ENCODE measurements at regions not wholly inside any gene's neighbourhood (a gene's known extent, or its start where the extent isn't known, plus 50 kb on each side); places are given as distances from the start of the nearest gene placed in this dataset.

DNA sequence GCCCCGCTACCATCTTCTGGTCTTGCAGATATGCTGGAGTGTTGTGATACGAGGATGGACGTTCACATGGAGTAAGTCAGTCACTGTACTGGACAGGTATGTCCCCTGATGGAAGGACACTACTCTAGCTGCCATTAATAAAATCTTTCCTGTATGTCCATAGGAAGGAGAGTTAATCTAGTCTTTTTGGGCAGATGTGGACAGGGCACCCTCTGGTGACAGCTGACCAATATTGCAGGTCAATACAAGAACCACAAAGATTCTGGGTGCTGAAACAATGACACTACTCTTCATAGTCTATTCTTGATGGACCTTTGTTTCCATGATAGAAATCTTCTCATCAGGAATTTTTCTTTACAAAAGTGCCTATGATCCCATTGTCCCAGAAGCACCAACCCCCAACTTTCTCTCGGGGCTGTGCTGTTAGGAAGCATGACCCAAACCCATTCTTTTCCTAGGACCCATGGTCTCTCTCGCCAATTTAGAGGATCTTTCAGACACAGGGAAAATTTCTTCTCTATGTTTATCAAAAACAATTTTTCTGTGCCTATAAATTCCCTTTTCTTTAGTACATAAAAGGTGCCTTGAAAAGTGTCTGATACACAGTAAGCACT lies 376.9 kb downstream of the DTWD2 start:
- Mint-ChIP-seq H3K27ac (no peak overlapping the region), H3K36me3 (ENCODE audit: low read depth) (no peaks in the 10 kb centered on the region), H3K9me3 (no peaks in the 10 kb centered on the region), H3K4me3 (no peak overlapping the region), H3K4me1 (no peaks in the 10 kb centered on the region), H3K27me3 (no peaks in the 10 kb centered on the region)
- CTCF ChIA-PET, result interaction anchor here (0.7 kb wide), 1 partner anchor 1157 kb away, joined by 3 read pairs; no protein-coding TSS in a partner anchor
- no peak for DNase-seq
- POLR2A ChIA-PET, result no interaction called here

DNA sequence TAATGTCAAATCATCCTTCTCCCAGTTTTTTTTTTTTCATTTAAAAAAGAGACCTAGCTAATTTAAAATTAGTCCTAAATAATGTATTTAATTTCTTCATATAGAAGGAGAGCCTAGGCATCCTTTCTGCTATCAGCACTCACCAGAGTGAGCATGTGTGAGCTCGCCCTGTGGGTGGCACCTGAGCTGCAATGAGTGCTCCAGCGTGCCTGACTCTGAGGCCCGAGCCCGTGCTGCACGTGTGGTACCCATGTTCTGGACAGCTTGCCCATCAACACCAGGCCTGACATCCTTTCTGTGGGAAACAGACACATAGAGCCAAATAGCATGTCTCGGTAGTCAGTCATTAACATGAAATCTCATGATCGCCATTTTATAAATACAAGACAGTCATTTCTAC lies 381.4 kb downstream of the DTWD2 start:
- Mint-ChIP-seq H3K9me3 (no peaks in the 10 kb centered on the region), H3K27me3 (no peaks in the 10 kb centered on the region), H3K27ac (no peak overlapping the region), H3K4me1 (no peaks in the 10 kb centered on the region), H3K36me3 (ENCODE audit: low read depth) (no peaks in the 10 kb centered on the region), H3K4me3 (no peak overlapping the region)
- ChIA-PET CTCF (no interaction called here), POLR2A (no interaction called here)
- no peak for DNase-seq

DNA sequence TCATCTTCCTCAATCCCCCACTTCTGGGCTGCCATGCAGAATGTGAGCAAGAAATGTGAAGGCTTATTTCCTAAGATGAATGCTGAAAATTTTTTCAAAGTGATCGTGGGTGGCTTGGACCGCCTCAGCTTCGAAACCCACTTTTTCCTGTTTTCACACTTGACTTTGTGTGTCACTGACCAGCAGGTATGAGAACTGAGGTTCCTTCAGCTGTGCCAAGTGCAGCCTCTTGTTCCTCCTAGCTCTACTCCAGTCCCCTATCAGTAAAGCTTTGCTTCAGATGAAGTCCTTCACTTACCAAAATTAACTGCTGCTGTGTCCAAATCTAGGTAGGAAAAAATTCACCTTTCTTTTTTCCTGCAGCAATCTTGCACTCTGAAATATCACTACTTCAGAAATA lies 382.6 kb downstream of the DTWD2 start:
- no peak for DNase-seq
- H3K27me3 Mint-ChIP-seq, result no peaks in the 10 kb centered on the region
- H3K36me3 Mint-ChIP-seq (ENCODE audit: low read depth), result no peaks in the 10 kb centered on the region
- no peaks in the 10 kb centered on the region for H3K4me1 Mint-ChIP-seq
- POLR2A ChIA-PET, result no interaction called here
- H3K27ac Mint-ChIP-seq, result no peak overlapping the region
- no peaks in the 10 kb centered on the region for H3K9me3 Mint-ChIP-seq
- H3K4me3 Mint-ChIP-seq, result no peak overlapping the region
- CTCF ChIA-PET, result no interaction called here

DNA sequence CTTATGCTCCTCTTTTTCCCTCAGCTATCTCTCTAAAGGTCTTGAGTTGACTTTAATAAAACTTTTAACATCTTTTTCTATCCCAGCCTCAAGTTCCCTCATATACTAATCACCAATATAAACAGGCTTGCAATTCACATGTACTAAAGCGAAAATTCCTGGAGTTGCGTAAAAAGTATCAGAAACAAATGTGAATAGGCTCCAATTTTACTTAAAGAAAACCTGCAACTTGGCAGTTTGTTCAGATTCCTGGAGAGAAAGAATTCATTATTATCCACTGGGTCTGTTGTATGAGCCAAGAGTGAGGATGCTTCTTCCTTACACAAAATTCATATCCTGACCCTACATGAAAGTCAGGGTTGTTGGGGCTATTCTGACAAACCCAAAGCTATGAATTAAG lies 384.2 kb downstream of the DTWD2 start:
- no peak overlapping the region for H3K27ac Mint-ChIP-seq

DNA sequence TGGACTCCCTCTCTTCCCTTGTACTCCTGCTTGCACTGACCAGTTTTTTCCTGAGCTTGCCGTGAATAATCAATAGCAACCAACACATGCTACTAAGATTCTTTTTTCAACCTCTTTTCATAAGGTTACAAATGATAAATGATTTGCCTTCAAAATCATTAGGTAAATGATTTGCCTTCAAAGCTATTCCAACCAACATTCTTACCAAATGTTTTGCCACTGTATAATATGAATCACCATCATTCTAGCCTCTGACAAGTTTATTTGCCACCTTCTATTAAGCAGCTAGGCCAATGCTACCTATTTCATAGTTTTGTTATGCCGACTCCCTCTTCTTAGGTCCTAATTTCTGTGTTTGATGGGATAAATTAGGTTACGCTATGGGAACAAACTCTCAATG lies 385.1 kb downstream of the DTWD2 start:
- CTCF ChIA-PET, result no interaction called here
- Mint-ChIP-seq H3K9me3 (no peaks in the 10 kb centered on the region), H3K4me1 (no peaks in the 10 kb centered on the region), H3K27ac (no peak overlapping the region), H3K4me3 (no peak overlapping the region), H3K27me3 (no peaks in the 10 kb centered on the region), H3K36me3 (ENCODE audit: low read depth) (no peaks in the 10 kb centered on the region)
- DNase-seq, result no peak
- POLR2A ChIA-PET, result no interaction called here

More for the DNA sequence above, 384.2 kb downstream of the DTWD2 start:
- H3K36me3 Mint-ChIP-seq (ENCODE audit: low read depth), result no peaks in the 10 kb centered on the region
- ChIA-PET CTCF (no interaction called here), POLR2A (no interaction called here)
- H3K4me3 Mint-ChIP-seq, result no peak overlapping the region
- H3K27me3 Mint-ChIP-seq, result no peaks in the 10 kb centered on the region
- no peaks in the 10 kb centered on the region for H3K4me1 Mint-ChIP-seq
- no peaks in the 10 kb centered on the region for H3K9me3 Mint-ChIP-seq
- no peak for DNase-seq

DNA sequence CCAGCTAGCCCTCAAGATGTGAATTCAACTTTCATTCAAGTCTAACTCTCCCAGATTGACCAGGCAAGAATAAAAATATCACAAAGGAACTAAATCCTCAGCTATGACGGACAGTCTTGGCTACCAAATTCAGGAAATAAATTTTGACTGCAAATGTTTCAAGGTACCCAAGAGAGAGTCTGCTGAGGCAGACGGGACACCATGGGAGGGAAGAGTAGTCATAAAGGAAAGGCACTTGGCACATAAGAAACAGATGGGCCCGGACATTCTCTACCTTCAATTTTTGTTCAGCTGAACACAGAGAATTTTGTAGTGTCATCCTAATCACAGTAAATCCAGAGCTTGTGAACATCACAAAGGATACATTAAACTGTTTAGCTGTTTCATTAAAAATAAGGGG lies 390.0 kb downstream of the DTWD2 start:
- Mint-ChIP-seq H3K27ac (no peak overlapping the region), H3K9me3 (no peaks in the 10 kb centered on the region), H3K4me3 (no peak overlapping the region), H3K4me1 (no peaks in the 10 kb centered on the region), H3K27me3 (no peaks in the 10 kb centered on the region), H3K36me3 (ENCODE audit: low read depth) (no peaks in the 10 kb centered on the region)
- no peak for DNase-seq
- ChIA-PET POLR2A (no interaction called here), CTCF (no interaction called here)

DNA sequence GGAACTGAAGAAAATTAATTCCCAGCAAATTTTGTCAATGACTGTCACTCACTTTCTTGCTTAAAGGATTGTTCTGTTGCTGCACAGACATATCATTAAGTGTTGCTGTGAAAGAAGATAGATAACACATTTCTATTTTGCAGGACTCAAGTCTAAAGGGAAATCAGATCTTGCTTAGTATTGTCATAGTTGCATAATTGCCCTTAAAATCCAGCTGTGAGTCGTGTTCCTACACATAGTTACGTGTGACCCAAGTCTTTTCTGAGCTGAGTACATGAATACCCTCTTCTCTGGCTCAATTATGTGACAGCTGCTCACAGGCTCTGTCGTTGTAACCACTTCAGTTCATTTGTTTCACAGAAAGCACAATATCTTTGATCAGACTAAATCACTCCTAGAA lies 390.8 kb downstream of the DTWD2 start:
- no peak for DNase-seq
- no peaks in the 10 kb centered on the region for H3K4me1 Mint-ChIP-seq
- H3K36me3 Mint-ChIP-seq (ENCODE audit: low read depth), result no peaks in the 10 kb centered on the region
- ChIA-PET CTCF (no interaction called here), POLR2A (no interaction called here)
- no peaks in the 10 kb centered on the region for H3K9me3 Mint-ChIP-seq
- H3K4me3 Mint-ChIP-seq, result no peak overlapping the region
- H3K27ac Mint-ChIP-seq, result no peak overlapping the region
- no peaks in the 10 kb centered on the region for H3K27me3 Mint-ChIP-seq

DNA sequence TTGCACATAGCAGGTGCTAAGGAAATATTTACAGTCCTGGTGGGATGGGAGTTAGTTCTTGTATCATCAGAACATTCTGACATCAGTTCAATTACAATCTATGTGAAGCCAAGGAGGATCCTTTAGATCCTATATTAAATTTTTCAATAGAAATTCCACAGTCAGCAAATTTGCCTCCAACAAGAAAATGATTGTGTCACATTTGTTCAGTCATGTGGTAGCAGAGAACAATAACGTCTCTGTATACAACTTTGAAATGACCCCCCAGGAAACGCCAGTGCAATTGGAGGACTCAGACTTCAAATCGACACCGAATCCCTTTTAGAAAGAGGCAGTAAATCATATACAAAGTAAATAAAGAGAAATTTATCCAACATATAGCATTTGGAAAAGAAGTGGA lies 392.1 kb downstream of the DTWD2 start:
- H3K4me1 Mint-ChIP-seq, result no peaks in the 10 kb centered on the region
- no peak overlapping the region for H3K27ac Mint-ChIP-seq
- H3K27me3 Mint-ChIP-seq, result no peaks in the 10 kb centered on the region
- CTCF ChIA-PET, result no interaction called here
- DNase-seq, result no peak
- POLR2A ChIA-PET, result no interaction called here
- H3K4me3 Mint-ChIP-seq, result no peak overlapping the region
- no peaks in the 10 kb centered on the region for H3K9me3 Mint-ChIP-seq
- H3K36me3 Mint-ChIP-seq (ENCODE audit: low read depth), result no peaks in the 10 kb centered on the region

DNA sequence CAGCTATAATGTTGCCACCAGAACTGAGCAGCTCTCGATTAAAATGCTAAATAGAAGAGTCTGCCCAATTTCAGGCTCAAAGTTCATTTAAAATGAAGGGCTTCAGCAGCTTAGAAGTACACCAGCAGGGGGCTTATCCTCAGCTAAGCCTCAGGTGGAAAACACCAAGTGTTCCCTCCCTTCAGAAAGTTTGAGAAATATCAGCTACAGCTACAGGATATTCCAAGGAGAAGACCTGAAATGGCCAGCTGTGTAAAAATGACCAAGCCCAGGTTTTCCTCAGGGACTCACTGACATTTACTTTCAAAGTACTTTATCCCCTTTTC lies 395.4 kb downstream of the DTWD2 start:
- H3K27me3 Mint-ChIP-seq, result no peaks in the 10 kb centered on the region
- H3K27ac Mint-ChIP-seq, result no peak overlapping the region
- no peaks in the 10 kb centered on the region for H3K4me1 Mint-ChIP-seq
- no peaks in the 10 kb centered on the region for H3K9me3 Mint-ChIP-seq
- H3K36me3 Mint-ChIP-seq (ENCODE audit: low read depth), result no peaks in the 10 kb centered on the region
- no peak overlapping the region for H3K4me3 Mint-ChIP-seq
- DNase-seq, result no peak
- ChIA-PET POLR2A (no interaction called here), CTCF (no interaction called here)

DNA sequence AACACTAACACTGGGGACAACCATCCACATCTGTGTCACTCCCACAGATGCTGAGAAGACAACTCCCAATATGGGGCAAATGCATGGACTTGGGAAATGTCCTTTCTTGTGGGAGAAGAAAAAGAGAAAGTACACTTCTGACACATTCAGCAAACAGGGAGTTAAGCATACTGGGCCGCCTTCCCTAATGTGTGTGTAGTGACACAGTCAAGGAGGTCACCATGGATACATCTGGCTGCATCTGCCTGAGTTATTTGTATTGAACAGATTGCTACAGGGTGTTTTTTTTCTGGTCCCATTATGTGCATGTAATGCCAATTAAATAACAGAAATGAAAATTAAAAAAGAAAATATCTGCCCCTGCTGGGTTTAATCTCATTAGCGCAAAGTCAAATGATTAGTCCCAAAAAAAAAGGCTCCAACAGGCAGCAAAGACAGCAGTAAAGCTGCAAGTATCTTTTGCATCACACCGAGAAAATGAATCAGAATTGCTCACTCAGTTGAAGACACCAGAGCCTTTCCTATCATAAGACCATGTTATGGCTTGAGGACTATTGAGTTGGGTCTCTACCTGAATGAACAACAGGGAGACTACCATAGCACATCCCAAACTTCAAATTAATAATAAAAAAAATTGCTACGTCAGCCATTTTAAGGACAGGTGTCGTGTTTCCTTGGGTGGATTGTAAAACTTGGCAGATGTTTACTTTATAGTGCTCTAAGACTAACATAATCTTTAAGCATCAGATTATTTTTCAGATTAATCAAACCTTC lies 395.9 kb downstream of the DTWD2 start:
- no peak for DNase-seq
- POLR2A ChIA-PET, result no interaction called here
- Mint-ChIP-seq H3K4me3 (no peak overlapping the region), H3K27me3 (no peaks in the 10 kb centered on the region), H3K36me3 (ENCODE audit: low read depth) (no peaks in the 10 kb centered on the region), H3K27ac (no peak overlapping the region), H3K4me1 (no peaks in the 10 kb centered on the region), H3K9me3 (no peaks in the 10 kb centered on the region)
- CTCF ChIA-PET, result no interaction called here

DNA sequence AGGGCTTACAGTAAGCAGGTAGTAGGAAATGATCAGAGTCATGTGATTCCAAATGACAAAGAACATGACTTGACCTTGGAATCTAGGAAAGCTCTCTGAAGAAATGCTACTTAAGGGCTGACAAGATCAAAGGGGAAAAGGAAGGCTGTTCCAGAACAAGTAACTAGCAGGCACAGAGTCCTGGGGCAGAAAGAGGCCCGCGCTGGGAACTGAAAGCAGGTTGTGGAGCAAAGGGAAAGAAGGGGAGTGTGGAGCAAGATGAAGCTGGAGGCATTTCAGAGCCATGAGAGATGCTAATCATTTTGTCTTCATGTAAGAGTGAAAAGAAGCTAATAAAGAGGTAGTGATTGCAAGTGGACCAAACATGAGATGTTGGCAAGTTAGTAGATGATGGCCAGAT lies 397.5 kb downstream of the DTWD2 start:
- DNase-seq, result no peak
- Mint-ChIP-seq H3K4me1 (no peaks in the 10 kb centered on the region), H3K27me3 (no peaks in the 10 kb centered on the region), H3K27ac (no peak overlapping the region), H3K36me3 (ENCODE audit: low read depth) (no peaks in the 10 kb centered on the region), H3K4me3 (no peak overlapping the region), H3K9me3 (no peaks in the 10 kb centered on the region)
- POLR2A ChIA-PET, result no interaction called here
- CTCF ChIA-PET, result no interaction called here

DNA sequence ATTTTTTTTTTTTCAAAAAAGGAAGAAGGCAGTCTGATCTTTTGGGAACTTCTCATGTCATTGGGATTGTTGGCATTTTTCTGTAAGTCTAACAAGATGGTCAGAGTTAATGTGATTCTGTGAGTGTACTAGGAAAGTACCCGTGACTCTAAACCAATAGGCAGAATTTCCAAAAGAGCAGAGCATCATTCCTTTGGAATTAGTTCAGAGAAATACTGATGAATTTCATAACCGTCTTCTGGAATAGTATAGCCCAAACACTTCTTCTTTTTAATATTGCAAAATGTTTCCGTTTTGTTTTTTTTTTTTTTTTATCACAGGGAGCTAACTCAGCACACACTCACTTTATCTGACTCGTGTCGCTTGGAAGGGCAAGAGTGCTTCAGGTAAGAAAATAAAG lies 407.4 kb downstream of the DTWD2 start:
- Mint-ChIP-seq H3K36me3 (ENCODE audit: low read depth) (no peaks in the 10 kb centered on the region), H3K9me3 (no peaks in the 10 kb centered on the region), H3K27ac (no peak overlapping the region), H3K4me1 (no peaks in the 10 kb centered on the region), H3K4me3 (no peak overlapping the region), H3K27me3 (no peaks in the 10 kb centered on the region)
- ChIA-PET POLR2A (no interaction called here), CTCF (no interaction called here)
- DNase-seq, result no peak

DNA sequence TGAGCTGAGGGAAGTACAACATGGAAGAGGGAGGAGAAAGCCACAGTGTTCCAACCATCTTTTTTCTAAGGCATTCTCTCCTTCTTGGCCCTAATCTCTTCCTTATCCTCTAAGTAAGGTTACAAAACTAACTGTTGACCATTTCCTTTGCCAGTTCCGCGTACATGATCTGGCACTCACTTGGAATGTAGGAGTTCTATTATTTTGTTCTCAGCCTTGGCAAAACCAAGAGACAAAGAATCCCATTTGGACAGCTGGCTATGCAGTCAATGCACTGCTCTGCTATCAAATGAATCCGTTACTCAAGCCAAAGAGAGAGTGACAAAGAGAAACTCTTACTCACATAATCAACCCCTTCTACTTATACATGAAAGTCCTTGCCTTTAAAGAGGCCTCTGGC lies 410.3 kb downstream of the DTWD2 start:
- no peaks in the 10 kb centered on the region for H3K36me3 Mint-ChIP-seq (ENCODE audit: low read depth)
- no peaks in the 10 kb centered on the region for H3K27me3 Mint-ChIP-seq
- H3K27ac Mint-ChIP-seq, result no peak overlapping the region
- ChIA-PET POLR2A (no interaction called here), CTCF (no interaction called here)
- no peaks in the 10 kb centered on the region for H3K9me3 Mint-ChIP-seq
- no peak for DNase-seq
- no peak overlapping the region for H3K4me3 Mint-ChIP-seq
- no peaks in the 10 kb centered on the region for H3K4me1 Mint-ChIP-seq

DNA sequence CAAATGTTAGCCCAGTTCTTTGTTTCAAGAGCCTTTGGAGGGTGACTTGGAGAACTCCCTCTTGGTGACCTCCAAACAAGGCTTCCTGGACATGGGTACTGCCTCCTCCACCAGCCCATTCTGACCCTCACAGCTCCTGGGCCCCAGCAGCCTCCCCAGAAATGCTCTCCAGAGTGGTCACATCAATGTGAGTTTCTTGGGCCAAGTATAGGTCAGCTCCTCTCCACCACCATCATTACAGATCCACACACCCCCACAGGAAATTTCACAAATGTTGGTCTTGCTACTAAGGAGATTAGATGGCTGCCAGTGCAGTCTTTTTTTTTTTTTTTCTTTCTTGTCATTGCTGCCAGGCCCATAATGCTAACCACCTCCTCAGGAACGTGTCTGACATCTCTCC lies 410.7 kb downstream of the DTWD2 start:
- DNase-seq, result no peak
- ChIA-PET POLR2A (no interaction called here), CTCF (no interaction called here)
- no peak overlapping the region for H3K4me3 Mint-ChIP-seq
- H3K36me3 Mint-ChIP-seq (ENCODE audit: low read depth), result no peaks in the 10 kb centered on the region
- no peaks in the 10 kb centered on the region for H3K9me3 Mint-ChIP-seq
- no peaks in the 10 kb centered on the region for H3K4me1 Mint-ChIP-seq
- H3K27ac Mint-ChIP-seq, result no peak overlapping the region
- no peaks in the 10 kb centered on the region for H3K27me3 Mint-ChIP-seq
